Glutamatergic neuron (in vitro differentiated cells): ENCODE measurements at regions not wholly inside any gene's neighbourhood (a gene's known extent, or its start where the extent isn't known, plus 50 kb on each side); places are given as distances from the start of the nearest gene placed in this dataset.

Source experiments
- DNase-seq: peaks from one replicate; pipeline ENCODE4 v3.0.0; 2022
- H3K27ac Mint-ChIP-seq: one replicate; pipeline ENCODE4 v1.8.0; 2020; ENCODE audit warnings: mild to moderate bottlenecking, mixed read lengths, inconsistent platforms; ENCODE audit not compliant: unreplicated experiment
- H3K27me3 Mint-ChIP-seq: one replicate; pipeline ENCODE4 v1.8.0; 2020; ENCODE audit warnings: mild to moderate bottlenecking, moderate library complexity, mixed read lengths, inconsistent platforms; ENCODE audit not compliant: unreplicated experiment
- H3K36me3 Mint-ChIP-seq: one replicate; pipeline ENCODE4 v1.8.0; 2020; ENCODE audit warnings: mild to moderate bottlenecking, mixed read lengths, inconsistent platforms; ENCODE audit not compliant: unreplicated experiment
- H3K4me1 Mint-ChIP-seq: one replicate; pipeline ENCODE4 v1.8.0; 2020; ENCODE audit warnings: mild to moderate bottlenecking, low read depth, mixed read lengths, inconsistent platforms; ENCODE audit not compliant: unreplicated experiment
- H3K4me3 Mint-ChIP-seq: one replicate; pipeline ENCODE4 v1.8.0; 2020; ENCODE audit warnings: mild to moderate bottlenecking, mixed read lengths, inconsistent platforms; ENCODE audit not compliant: unreplicated experiment
- H3K9me3 Mint-ChIP-seq: one replicate; pipeline ENCODE4 v1.8.0; 2020; ENCODE audit warnings: mild to moderate bottlenecking, moderate library complexity, mixed read lengths, inconsistent platforms; ENCODE audit not compliant: unreplicated experiment
- CTCF ChIP-seq: fragments of 200-600 bp; sonication (generic); IDR thresholded peaks from one replicate; pipeline ENCODE4 v1.5.0; 2021; ENCODE audit not compliant: partially characterized antibody, unreplicated experiment

GRCh38 chr4:159543831-159544230, 441.0 kb downstream of the RAPGEF2 start:
- TF ChIP-seq CTCF: no peak
- H3K36me3 Mint-ChIP-seq: no peaks in the 10 kb centered on the region
- H3K4me1 Mint-ChIP-seq: peaks cover 4% of the 10 kb centered on the region
- no peak overlapping the region for H3K27ac Mint-ChIP-seq
- H3K4me3 Mint-ChIP-seq: no peak overlapping the region
- no peaks in the 10 kb centered on the region for H3K9me3 Mint-ChIP-seq
- peaks cover 3% of the 10 kb centered on the region for H3K27me3 Mint-ChIP-seq
- no peak for DNase-seq

GRCh38 chr4:159545556-159545955, 442.7 kb downstream of the RAPGEF2 start:
- Mint-ChIP-seq H3K27me3 (peaks cover 3% of the 10 kb centered on the region), H3K36me3 (no peaks in the 10 kb centered on the region), H3K4me3 (no peak overlapping the region), H3K9me3 (no peaks in the 10 kb centered on the region), H3K4me1 (peaks cover 1% of the 10 kb centered on the region), H3K27ac (no peak overlapping the region)
- DNase-seq: no peak
- TF ChIP-seq CTCF: no peak

GRCh38 chr4:159547645-159548308, 444.9 kb downstream of the RAPGEF2 start:
- no peaks in the 10 kb centered on the region for H3K9me3 Mint-ChIP-seq
- H3K27me3 Mint-ChIP-seq: peaks cover 3% of the 10 kb centered on the region
- no peaks in the 10 kb centered on the region for H3K4me1 Mint-ChIP-seq
- H3K36me3 Mint-ChIP-seq: no peaks in the 10 kb centered on the region
- H3K4me3 Mint-ChIP-seq: no peak overlapping the region
- H3K27ac Mint-ChIP-seq: no peak overlapping the region
- DNase-seq: no peak
- no peak for TF ChIP-seq CTCF

- no peak for TF ChIP-seq CTCF
- no peaks in the 10 kb centered on the region for H3K9me3 Mint-ChIP-seq
- no peak for DNase-seq
- H3K36me3 Mint-ChIP-seq: no peaks in the 10 kb centered on the region
- H3K27ac Mint-ChIP-seq: no peak overlapping the region
- no peaks in the 10 kb centered on the region for H3K4me1 Mint-ChIP-seq
- peaks cover under 1% of the 10 kb centered on the region for H3K27me3 Mint-ChIP-seq
- H3K4me3 Mint-ChIP-seq: no peak overlapping the region
Measured at GRCh38 chr4:159549098-159549518, 446.2 kb downstream of the RAPGEF2 start.

GRCh38 chr4:159551281-159551680, 448.4 kb downstream of the RAPGEF2 start:
- H3K4me1 Mint-ChIP-seq: no peaks in the 10 kb centered on the region
- no peak for TF ChIP-seq CTCF
- H3K9me3 Mint-ChIP-seq: no peaks in the 10 kb centered on the region
- no peaks in the 10 kb centered on the region for H3K36me3 Mint-ChIP-seq
- no peak overlapping the region for H3K27ac Mint-ChIP-seq
- no peak overlapping the region for H3K4me3 Mint-ChIP-seq
- no peaks in the 10 kb centered on the region for H3K27me3 Mint-ChIP-seq
- DNase-seq: no peak
